GM18873 (cell line): ENCODE measurements at regions not wholly inside any gene's neighbourhood (a gene's known extent, or its start where the extent isn't known, plus 50 kb on each side); places are given as distances from the start of the nearest gene placed in this dataset.
"Not testable (repeated sequence)": the region's sequence is repeated elsewhere in the genome, so short reads cannot be mapped to it uniquely, and the experiment has no call there.

Source experiments
- ATAC-seq: cut with Tn5 transposase; IDR thresholded peaks from one replicate; pipeline ENCODE4 v1.9.1; 2021; ENCODE audit warnings: mild to moderate bottlenecking, moderate library complexity, moderate number of reproducible peaks; ENCODE audit not compliant: unreplicated experiment, low FRiP score

DNA sequence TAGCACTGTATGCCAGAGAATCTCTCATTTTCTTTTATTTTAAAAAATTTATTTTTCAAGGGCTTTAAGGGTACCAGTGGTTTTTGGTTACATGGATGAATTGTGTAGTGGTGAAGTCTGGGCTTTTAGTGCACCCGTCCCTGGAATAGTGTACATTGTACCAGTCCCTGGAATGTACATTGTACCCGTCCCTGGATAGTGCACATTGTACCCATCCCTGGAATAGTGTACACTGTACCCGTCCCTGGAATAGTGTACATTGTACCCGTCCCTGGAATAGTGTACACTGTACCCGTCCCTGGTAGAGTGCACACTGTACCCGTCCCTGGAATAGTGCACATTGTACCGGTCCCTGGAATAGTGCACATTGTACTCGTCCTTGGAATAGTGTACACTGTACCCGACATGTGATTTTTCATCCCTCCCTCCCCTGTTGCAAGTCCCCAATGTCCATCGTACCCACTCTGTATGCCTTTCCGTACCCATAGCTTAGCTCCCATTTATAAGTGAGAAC is 56.1 kb upstream of the HELT start:
- ATAC-seq = no peak

DNA sequence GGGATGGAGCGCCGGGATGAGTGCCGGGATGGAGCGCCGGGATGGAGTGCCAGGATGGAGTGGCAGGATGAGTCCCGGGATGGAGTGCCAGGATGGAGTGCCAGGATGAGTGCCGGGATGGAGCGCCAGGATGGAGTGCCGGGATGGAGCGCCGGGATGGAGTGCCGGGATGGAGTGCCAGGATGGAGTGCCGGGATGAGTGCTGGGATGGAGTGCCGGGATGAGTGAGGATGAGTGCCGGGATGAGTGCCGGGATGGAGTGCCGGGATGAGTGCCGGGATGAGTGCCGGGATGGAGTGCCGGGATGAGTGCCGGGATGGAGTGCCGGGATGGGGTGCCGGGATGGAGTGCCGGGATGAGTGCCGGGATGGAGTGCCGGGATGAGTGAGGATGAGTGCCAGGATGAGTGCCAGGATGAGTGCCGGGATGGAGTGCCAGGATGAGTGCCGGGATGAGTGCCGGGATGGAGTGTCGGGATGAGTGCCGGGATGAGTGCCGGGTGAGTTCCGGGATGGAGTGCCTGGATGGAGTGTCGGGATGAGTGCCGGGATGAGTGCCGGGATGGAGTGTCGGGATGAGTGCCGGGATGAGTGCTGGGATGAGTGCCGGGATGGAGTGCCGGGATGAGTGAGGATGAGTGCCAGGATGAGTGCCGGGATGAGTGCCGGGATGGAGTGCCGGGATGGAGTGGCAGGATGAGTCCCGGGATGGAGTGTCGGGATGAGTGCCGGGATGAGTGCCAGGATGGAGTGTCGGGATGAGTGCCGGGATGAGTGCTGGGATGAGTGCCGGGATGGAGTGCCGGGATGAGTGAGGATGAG is 52.9 kb upstream of the HELT start:
- not testable (repeated sequence) for ATAC-seq

- ATAC-seq = not testable (repeated sequence)
These were observed 52.1 kb upstream of the HELT start for GRCh38 chr4:184966051-184966691.

GRCh38 chr4:184967699-184968098 is 50.6 kb upstream of the HELT start:
- not testable (repeated sequence) for ATAC-seq

GRCh38 chr4:184968366-184968765 is 49.9 kb upstream of the HELT start:
- ATAC-seq = no peak
